ENCODE measurements at regions not wholly inside any gene's neighbourhood (a gene's known extent, or its start where the extent isn't known, plus 50 kb on each side); places are given as distances from the start of the nearest gene placed in this dataset.

GRCh38 chr14:104314251-104314941 is 176.0 kb downstream of the KIF26A start:
- H3K27ac Mint-ChIP-seq: no peak overlapping the region
- H3K4me3 ChIP-seq (ENCODE audit: low read length): no peak overlapping the region
- DNase-seq (peak in 1 of 9 donors; percentile 5), ATAC-seq (no peak)
- no peaks in the 10 kb centered on the region for H3K36me3 ChIP-seq (ENCODE audit: control insufficient read depth in 2 of 3, insufficient read depth in 3 of 3, low read length in 3 of 3)
- H3K4me1 ChIP-seq (ENCODE audit: control insufficient read depth in 2 of 2, insufficient read depth in 2 of 2, low read length in 2 of 2): no peaks in the 10 kb centered on the region
- H3K4me1 Mint-ChIP-seq: no peaks in the 10 kb centered on the region
- no peaks in the 10 kb centered on the region for H3K36me3 Mint-ChIP-seq
- no peak overlapping the region for H3K4me3 Mint-ChIP-seq
- no peaks in the 10 kb centered on the region for H3K27me3 Mint-ChIP-seq
- POLR2A ChIA-PET: no interaction called here
- CTCF ChIA-PET: no interaction called here
- H3K9me3 Mint-ChIP-seq: peaks cover 0 to 11% (median 6%) of the 10 kb centered on the region in 11 donors
- intact Hi-C loops (cut with micrococcal nuclease): no loop called here
- H3K27ac ChIP-seq (ENCODE audit: low read depth, low read length): no peak overlapping the region
- no peaks in the 10 kb centered on the region for H3K27me3 ChIP-seq (ENCODE audit: control insufficient read depth in 2 of 2, insufficient read depth in 2 of 2, low read length in 2 of 2)
- no peaks in the 10 kb centered on the region for H3K9me3 ChIP-seq (ENCODE audit: control insufficient read depth in 2 of 3, low read length in 3 of 3)

- H3K4me1 ChIP-seq (ENCODE audit: control insufficient read depth in 2 of 2, insufficient read depth in 2 of 2, low read length in 2 of 2): no peaks in the 10 kb centered on the region
- DNase-seq: no peak
- Mint-ChIP-seq H3K4me1 (no peaks in the 10 kb centered on the region), H3K9me3 (peaks cover 0 to 11% (median 6%) of the 10 kb centered on the region in 11 donors), H3K27me3 (no peaks in the 10 kb centered on the region), H3K4me3 (no peak overlapping the region), H3K36me3 (no peaks in the 10 kb centered on the region), H3K27ac (no peak overlapping the region)
- no peak overlapping the region for H3K4me3 ChIP-seq (ENCODE audit: low read length)
- CTCF ChIA-PET: no interaction called here
- no peaks in the 10 kb centered on the region for H3K36me3 ChIP-seq (ENCODE audit: control insufficient read depth in 2 of 3, insufficient read depth in 3 of 3, low read length in 3 of 3)
- no peak overlapping the region for H3K27ac ChIP-seq (ENCODE audit: low read depth, low read length)
- POLR2A ChIA-PET: no interaction called here
- no peaks in the 10 kb centered on the region for H3K9me3 ChIP-seq (ENCODE audit: control insufficient read depth in 2 of 3, low read length in 3 of 3)
- intact Hi-C loops (cut with micrococcal nuclease): no loop called here
- no peak for ATAC-seq
- no peaks in the 10 kb centered on the region for H3K27me3 ChIP-seq (ENCODE audit: control insufficient read depth in 2 of 2, insufficient read depth in 2 of 2, low read length in 2 of 2)
Measured at GRCh38 chr14:104315169-104315568, 176.8 kb downstream of the KIF26A start.

GRCh38 chr14:104315625-104316024 is 177.2 kb downstream of the KIF26A start:
- no peaks in the 10 kb centered on the region for H3K27me3 Mint-ChIP-seq

GRCh38 chr14:104316121-104316722 is 177.8 kb downstream of the KIF26A start:
- Histone ChIP-seq H3K27me3 (ENCODE audit: control insufficient read depth in 2 of 2, insufficient read depth in 2 of 2, low read length in 2 of 2) (peaks cover 0 to 3% of the 10 kb centered on the region in 2 donors), H3K9me3 (ENCODE audit: control insufficient read depth in 2 of 3, low read length in 3 of 3) (no peaks in the 10 kb centered on the region), H3K27ac (ENCODE audit: low read depth, low read length) (no peak overlapping the region), H3K36me3 (ENCODE audit: control insufficient read depth in 2 of 3, insufficient read depth in 3 of 3, low read length in 3 of 3) (no peaks in the 10 kb centered on the region), H3K4me1 (ENCODE audit: control insufficient read depth in 2 of 2, insufficient read depth in 2 of 2, low read length in 2 of 2) (no peaks in the 10 kb centered on the region), H3K4me3 (ENCODE audit: low read length) (no peak overlapping the region)
- no peaks in the 10 kb centered on the region for H3K36me3 Mint-ChIP-seq
- ChIA-PET POLR2A (no interaction called here), CTCF (no interaction called here)
- intact Hi-C loops (cut with micrococcal nuclease): no loop called here
- H3K4me3 Mint-ChIP-seq: no peak overlapping the region
- H3K27me3 Mint-ChIP-seq: peaks cover 0 to 3% (median 0%) of the 10 kb centered on the region in 5 donors
- H3K27ac Mint-ChIP-seq: no peak overlapping the region
- no peak for ATAC-seq
- peaks cover 0 to 4% (median 2%) of the 10 kb centered on the region in 11 donors for H3K9me3 Mint-ChIP-seq
- DNase-seq: peak in 2 of 9 donors; percentile 3 to 8
- H3K4me1 Mint-ChIP-seq: peaks cover 0 to 3% (median 0%) of the 10 kb centered on the region in 7 donors

More at GRCh38 chr14:104315625-104316024, 177.2 kb downstream of the KIF26A start:
- Histone ChIP-seq H3K27ac (ENCODE audit: low read depth, low read length) (no peak overlapping the region), H3K4me3 (ENCODE audit: low read length) (no peak overlapping the region), H3K36me3 (ENCODE audit: control insufficient read depth in 2 of 3, insufficient read depth in 3 of 3, low read length in 3 of 3) (no peaks in the 10 kb centered on the region), H3K9me3 (ENCODE audit: control insufficient read depth in 2 of 3, low read length in 3 of 3) (no peaks in the 10 kb centered on the region), H3K4me1 (ENCODE audit: control insufficient read depth in 2 of 2, insufficient read depth in 2 of 2, low read length in 2 of 2) (no peaks in the 10 kb centered on the region), H3K27me3 (ENCODE audit: control insufficient read depth in 2 of 2, insufficient read depth in 2 of 2, low read length in 2 of 2) (peaks cover 0 to under 1% of the 10 kb centered on the region in 2 donors)
- intact Hi-C loops (cut with micrococcal nuclease): no loop called here
- Mint-ChIP-seq H3K36me3 (no peaks in the 10 kb centered on the region), H3K27ac (no peak overlapping the region), H3K4me1 (no peaks in the 10 kb centered on the region), H3K9me3 (peaks cover 0 to 9% (median 3%) of the 10 kb centered on the region in 11 donors), H3K4me3 (no peak overlapping the region)
- CTCF ChIA-PET: no interaction called here
- POLR2A ChIA-PET: no interaction called here
- DNase-seq (no peak), ATAC-seq (no peak)

- DNase-seq: peak in 1 of 9 donors; percentile 8
Measured at GRCh38 chr14:104316723-104317491, 178.5 kb downstream of the KIF26A start.

GRCh38 chr14:104317492-104317805 is 179.1 kb downstream of the KIF26A start:
- no peak for DNase-seq
- Histone ChIP-seq H3K36me3 (ENCODE audit: control insufficient read depth in 2 of 3, insufficient read depth in 3 of 3, low read length in 3 of 3) (no peaks in the 10 kb centered on the region), H3K27me3 (ENCODE audit: control insufficient read depth in 2 of 2, insufficient read depth in 2 of 2, low read length in 2 of 2) (peaks cover 0 to 3% of the 10 kb centered on the region in 2 donors), H3K27ac (ENCODE audit: low read depth, low read length) (no peak overlapping the region), H3K4me3 (ENCODE audit: low read length) (no peak overlapping the region), H3K9me3 (ENCODE audit: control insufficient read depth in 2 of 3, low read length in 3 of 3) (no peaks in the 10 kb centered on the region), H3K4me1 (ENCODE audit: control insufficient read depth in 2 of 2, insufficient read depth in 2 of 2, low read length in 2 of 2) (no peaks in the 10 kb centered on the region)
- intact Hi-C loops (cut with micrococcal nuclease): no loop called here
- ATAC-seq: no peak
- H3K9me3 Mint-ChIP-seq: no peaks in the 10 kb centered on the region
- ChIA-PET CTCF (no interaction called here), POLR2A (no interaction called here)
- H3K36me3 Mint-ChIP-seq: no peaks in the 10 kb centered on the region
- peaks cover 0 to 5% (median 0%) of the 10 kb centered on the region in 7 donors for H3K4me1 Mint-ChIP-seq
- no peak overlapping the region for H3K4me3 Mint-ChIP-seq
- H3K27ac Mint-ChIP-seq: no peak overlapping the region
- peaks cover 0 to 11% (median 2%) of the 10 kb centered on the region in 5 donors for H3K27me3 Mint-ChIP-seq

More at GRCh38 chr14:104316723-104317491, 178.5 kb downstream of the KIF26A start:
- no peak for ATAC-seq
- Histone ChIP-seq H3K27ac (ENCODE audit: low read depth, low read length) (no peak overlapping the region), H3K36me3 (ENCODE audit: control insufficient read depth in 2 of 3, insufficient read depth in 3 of 3, low read length in 3 of 3) (no peaks in the 10 kb centered on the region), H3K27me3 (ENCODE audit: control insufficient read depth in 2 of 2, insufficient read depth in 2 of 2, low read length in 2 of 2) (peaks cover 0 to 3% of the 10 kb centered on the region in 2 donors), H3K4me3 (ENCODE audit: low read length) (no peak overlapping the region), H3K4me1 (ENCODE audit: control insufficient read depth in 2 of 2, insufficient read depth in 2 of 2, low read length in 2 of 2) (no peaks in the 10 kb centered on the region), H3K9me3 (ENCODE audit: control insufficient read depth in 2 of 3, low read length in 3 of 3) (no peaks in the 10 kb centered on the region)
- Mint-ChIP-seq H3K27me3 (peaks cover 0 to 6% (median 0%) of the 10 kb centered on the region in 5 donors), H3K9me3 (no peaks in the 10 kb centered on the region), H3K4me1 (peaks cover 0 to 5% (median 0%) of the 10 kb centered on the region in 7 donors), H3K4me3 (no peak overlapping the region), H3K27ac (no peak overlapping the region), H3K36me3 (no peaks in the 10 kb centered on the region)
- POLR2A ChIA-PET: no interaction called here
- CTCF ChIA-PET: no interaction called here
- intact Hi-C loops (cut with micrococcal nuclease): no loop called here

Measured in naive thymus-derived CD4-positive, alpha-beta T cell (primary cell).